Body of pancreas (tissue), 4 donors: ENCODE measurements at regions not wholly inside any gene's neighbourhood (a gene's known extent, or its start where the extent isn't known, plus 50 kb on each side); places are given as distances from the start of the nearest gene placed in this dataset.
"Not testable (repeated sequence)": the region's sequence is repeated elsewhere in the genome, so short reads cannot be mapped to it uniquely, and the experiment has no call there.

Experiments used
- POLR2A ChIP-seq, 3 donors: fragments of 450-650 bp; IDR thresholded peaks; one replicate each; pipeline ENCODE4 v1.6.1; 2016; ENCODE audit warnings: antibody characterized with exemption in 3 of 3, mild to moderate bottlenecking in 2 of 3
- TF ChIP-seq, protein P1 (sequence below), 7 experiments: fragments of 450-650 bp in 4 of 7; fragments of 200-600 bp in 3 of 7; sonication (generic) in 3 of 7; IDR thresholded peaks; one replicate each; pipeline ENCODE4 v1.5.1; 2016 to 2019; ENCODE audit warnings: antibody characterized with exemption in 7 of 7

DNA sequence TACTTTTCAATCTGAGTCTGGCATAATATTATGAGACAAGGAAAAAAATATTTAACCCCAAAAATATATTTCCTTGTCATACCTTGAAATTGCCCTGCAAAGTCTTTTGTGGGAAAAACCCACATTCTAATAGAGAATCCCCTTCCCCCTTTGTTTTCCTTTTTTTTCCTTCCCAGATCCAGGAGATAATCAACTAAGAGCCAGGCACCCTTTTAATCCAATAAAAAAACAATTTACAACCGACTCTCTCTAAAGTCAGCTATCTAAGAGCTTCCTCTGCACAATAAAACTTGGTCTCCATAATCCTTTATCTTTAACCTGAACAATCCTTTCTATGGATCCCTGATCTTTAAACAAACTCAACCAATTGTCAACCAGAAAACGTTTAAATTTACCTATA, 163.5 kb downstream of the PHF8 start:
- TF ChIP-seq, protein P1, sequence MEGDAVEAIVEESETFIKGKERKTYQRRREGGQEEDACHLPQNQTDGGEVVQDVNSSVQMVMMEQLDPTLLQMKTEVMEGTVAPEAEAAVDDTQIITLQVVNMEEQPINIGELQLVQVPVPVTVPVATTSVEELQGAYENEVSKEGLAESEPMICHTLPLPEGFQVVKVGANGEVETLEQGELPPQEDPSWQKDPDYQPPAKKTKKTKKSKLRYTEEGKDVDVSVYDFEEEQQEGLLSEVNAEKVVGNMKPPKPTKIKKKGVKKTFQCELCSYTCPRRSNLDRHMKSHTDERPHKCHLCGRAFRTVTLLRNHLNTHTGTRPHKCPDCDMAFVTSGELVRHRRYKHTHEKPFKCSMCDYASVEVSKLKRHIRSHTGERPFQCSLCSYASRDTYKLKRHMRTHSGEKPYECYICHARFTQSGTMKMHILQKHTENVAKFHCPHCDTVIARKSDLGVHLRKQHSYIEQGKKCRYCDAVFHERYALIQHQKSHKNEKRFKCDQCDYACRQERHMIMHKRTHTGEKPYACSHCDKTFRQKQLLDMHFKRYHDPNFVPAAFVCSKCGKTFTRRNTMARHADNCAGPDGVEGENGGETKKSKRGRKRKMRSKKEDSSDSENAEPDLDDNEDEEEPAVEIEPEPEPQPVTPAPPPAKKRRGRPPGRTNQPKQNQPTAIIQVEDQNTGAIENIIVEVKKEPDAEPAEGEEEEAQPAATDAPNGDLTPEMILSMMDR (IDR thresholded peaks at IDR 0.05): not testable (repeated sequence)
- TF ChIP-seq POLR2A (IDR thresholded peaks at IDR 0.05): not testable (repeated sequence)
